ENCODE measurements at regions not wholly inside any gene's neighbourhood (a gene's known extent, or its start where the extent isn't known, plus 50 kb on each side); places are given as distances from the start of the nearest gene placed in this dataset.
A peak's percentile ranks its signal among the peaks of the same experiment; 100 is the strongest.
"Not testable (repeated sequence)": the region's sequence is repeated elsewhere in the genome, so short reads cannot be mapped to it uniquely, and the experiment has no call there.

GRCh38 chr1:121052081-121052660 is 132.0 kb downstream of the FAM72B start:
- DNase-seq = not testable (repeated sequence)

DNA sequence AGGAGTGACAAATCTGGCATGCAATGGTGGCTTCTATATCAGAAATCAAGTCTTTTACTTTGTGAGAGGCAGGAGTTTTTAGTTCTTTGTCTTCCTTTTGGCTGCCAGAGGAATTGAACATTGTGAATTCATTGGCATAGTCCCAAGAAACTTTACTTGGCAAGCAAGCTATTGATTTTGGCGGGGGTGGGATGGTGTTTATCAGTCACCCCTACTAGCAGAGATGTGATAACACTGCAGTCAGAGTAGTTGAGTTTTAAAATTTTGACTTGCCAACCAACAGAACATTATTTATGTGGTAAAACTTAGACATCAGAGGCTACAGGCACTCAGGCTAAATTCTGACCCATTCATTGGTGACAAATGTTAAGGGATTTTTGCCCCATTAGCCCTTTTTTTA is 129.2 kb downstream of the FAM72B start:
- not testable (repeated sequence) for DNase-seq

- not testable (repeated sequence) for DNase-seq
Observed at GRCh38 chr1:121066925-121067324, 117.2 kb downstream of the FAM72B start.

DNA sequence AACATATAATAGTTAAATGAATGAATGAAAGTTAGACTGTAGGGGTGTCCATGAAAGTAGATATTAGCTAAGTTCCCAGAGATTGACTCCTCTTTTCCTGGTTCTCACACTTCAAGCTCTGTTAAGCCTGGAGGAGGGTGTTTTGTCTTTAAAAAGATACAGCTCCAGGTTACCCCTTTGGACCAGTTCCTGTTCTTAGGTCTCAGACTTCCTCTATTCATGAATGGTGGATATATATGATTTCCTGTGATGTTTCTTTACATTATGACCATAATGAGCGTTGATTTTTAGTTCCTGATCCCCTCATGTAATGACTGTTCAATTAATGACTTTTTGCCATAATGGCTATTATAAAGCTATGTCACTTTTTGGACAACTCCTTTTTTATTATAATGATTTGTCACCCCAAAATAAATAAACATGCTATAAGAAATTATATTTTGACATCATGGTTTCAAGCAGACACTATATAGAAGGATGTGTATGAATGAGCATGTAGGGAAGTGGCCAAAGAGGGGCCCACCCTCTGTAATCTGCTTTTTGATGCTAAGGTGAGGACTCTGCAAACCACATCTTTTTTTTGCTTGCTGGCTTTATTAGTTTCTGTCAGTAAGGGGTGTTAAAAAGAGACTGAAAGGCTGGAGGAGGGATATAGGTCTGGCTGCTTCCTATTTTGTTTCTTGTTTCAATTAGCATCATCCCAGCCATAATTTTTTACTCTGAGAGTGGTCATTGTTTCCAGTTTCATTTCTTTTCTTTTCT is 115.2 kb downstream of the FAM72B start:
- not testable (repeated sequence) for DNase-seq

DNA sequence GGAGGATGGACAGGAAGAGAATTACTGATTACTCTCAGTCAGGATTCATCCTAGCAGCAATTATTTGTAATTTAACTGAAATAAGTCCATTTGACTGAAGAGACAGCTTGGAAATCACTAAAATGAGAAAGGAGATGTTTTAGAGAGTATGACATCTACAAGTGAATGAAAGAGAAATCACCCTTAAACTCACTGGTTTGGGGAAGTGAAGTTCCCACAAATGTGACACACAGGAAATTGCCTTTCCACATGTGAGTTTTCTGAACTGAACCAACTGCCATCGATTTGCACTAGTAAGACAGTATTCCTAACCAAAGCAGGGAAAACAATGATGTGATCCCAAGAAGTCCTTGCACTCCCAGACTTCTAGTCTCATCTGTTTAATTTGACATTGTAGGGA is 110.3 kb downstream of the FAM72B start:
- not testable (repeated sequence) for DNase-seq

GRCh38 chr1:121075254-121075805 is 108.8 kb downstream of the FAM72B start:
- DNase-seq = not testable (repeated sequence)

DNA sequence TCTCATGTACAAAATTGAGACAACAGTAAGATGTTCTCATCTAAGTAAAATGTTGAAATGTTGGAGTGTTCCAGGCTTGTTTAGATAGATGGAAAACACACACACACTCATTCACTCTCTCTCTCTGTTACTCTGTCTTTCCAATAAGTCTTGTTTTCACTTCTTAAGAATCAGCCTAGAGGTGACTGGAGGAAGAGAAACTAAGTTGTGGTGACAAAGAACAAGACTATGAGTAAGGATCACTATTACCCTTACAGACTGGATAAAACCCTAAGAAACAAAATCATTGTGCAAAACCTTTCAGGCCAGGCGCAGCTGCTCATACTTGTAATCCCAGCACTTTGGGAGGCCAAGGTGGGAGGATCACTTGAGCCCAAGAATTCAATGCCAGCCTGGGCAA is 107.5 kb downstream of the FAM72B start:
- not testable (repeated sequence) for DNase-seq

DNA sequence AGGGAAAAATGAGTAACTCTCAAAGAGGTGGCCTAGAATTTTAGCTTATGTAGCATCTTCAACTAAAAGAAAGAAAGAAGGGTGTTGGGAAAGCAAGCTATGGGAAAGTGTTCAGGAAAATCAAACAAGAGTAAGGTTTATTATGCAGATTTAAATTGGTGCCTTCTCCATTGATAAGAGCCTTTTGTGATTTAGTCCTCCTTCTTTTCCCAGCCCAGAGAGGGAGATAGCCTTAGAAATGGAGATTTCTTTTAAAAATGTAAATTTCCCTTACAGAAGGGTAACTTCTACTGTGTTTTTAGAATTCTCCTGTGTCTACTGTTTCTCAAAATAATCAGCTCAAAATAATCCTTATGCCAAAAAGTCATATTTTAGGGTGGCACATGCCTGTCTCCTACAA is 104.5 kb downstream of the FAM72B start:
- DNase-seq = not testable (repeated sequence)

- DNase-seq = not testable (repeated sequence)
Observed at GRCh38 chr1:121080197-121080903, 103.8 kb downstream of the FAM72B start.

DNA sequence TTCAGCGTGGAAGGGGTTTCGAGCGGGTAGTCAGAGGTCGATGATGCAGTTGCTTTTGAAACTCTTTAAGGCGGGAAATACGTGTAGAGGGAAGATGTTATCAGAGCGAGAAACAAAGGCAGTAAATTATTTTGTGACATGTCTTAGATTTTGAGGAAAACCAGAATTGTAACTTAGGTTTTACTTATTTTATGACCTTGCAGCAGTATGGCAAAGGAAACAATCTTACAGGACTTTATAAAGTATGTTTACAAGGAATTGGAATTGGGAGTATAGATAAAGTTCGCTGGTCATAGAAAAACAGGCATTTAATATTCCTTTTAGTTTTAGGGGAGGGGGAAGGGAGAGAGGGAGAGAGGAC is 103.3 kb downstream of the FAM72B start:
- not testable (repeated sequence) for DNase-seq

- not testable (repeated sequence) for DNase-seq
Observed at GRCh38 chr1:121081625-121082199, 102.4 kb downstream of the FAM72B start.

GRCh38 chr1:121082995-121083394 is 101.1 kb downstream of the FAM72B start:
- DNase-seq = not testable (repeated sequence)

DNA sequence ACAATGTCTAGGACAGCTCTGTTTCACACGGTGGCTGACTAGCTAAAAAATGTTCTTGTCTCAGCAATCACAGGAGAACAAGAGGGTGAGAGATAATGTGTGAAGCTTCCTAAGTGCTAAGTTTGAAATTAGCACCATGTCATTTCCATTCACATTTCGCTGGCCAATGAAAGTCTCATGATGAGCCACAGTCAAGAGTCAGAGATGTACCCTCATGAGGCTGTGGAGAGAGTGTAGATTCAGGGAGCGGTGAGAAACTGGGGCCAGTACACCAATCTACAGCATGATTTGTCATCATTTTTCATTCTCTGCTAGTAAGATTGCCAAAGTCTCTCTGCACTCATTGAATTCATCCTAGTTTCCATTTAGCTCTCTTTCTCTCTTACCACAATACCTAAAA is 97.9 kb downstream of the FAM72B start:
- not testable (repeated sequence) for DNase-seq

GRCh38 chr1:121087221-121087620 is 96.9 kb downstream of the FAM72B start:
- not testable (repeated sequence) for DNase-seq

DNA sequence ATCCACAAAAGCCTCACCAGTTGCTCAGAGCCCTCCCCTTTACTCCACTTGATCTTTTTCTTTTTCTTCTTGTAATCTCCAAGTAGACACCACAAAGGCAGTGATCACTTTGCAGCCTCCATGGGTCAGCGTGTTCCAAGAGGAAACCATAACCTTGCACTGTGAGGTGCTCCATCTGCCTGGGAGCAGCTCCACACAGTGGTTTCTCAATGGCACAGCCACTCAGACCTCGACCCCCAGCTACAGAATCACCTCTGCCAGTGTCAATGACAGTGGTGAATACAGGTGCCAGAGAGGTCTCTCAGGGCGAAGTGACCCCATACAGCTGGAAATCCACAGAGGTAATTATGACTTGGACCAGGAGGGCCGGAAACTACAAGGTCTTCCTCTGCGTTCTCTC is 95.6 kb downstream of the FAM72B start:
- not testable (repeated sequence) for DNase-seq

- peak; percentile 1 for DNase-seq
Observed at GRCh38 chr1:121092329-121092968, 91.7 kb downstream of the FAM72B start.

DNA sequence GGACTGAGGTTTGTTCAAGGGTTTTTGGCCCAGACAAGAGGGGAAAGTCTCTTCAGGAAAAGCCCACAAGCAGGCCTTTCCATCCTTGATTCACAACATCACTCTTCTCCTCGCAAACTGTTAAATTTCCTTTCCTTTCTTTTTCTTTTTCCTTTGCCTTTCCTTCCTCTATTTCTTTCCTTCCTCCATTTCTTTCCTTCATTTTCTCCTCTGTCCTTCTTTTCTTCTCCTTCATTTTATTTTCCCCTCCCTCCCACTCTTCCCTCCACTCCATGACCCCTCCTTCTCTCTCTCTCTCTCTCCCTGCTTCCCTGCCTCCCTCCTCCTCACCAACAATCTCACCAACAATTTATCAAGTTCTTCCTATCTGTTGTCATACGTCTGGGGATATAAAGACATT is 89.1 kb downstream of the FAM72B start:
- DNase-seq = not testable (repeated sequence)

GRCh38 chr1:121097127-121097866 is 86.8 kb downstream of the FAM72B start:
- peak; percentile 59 for DNase-seq

DNA sequence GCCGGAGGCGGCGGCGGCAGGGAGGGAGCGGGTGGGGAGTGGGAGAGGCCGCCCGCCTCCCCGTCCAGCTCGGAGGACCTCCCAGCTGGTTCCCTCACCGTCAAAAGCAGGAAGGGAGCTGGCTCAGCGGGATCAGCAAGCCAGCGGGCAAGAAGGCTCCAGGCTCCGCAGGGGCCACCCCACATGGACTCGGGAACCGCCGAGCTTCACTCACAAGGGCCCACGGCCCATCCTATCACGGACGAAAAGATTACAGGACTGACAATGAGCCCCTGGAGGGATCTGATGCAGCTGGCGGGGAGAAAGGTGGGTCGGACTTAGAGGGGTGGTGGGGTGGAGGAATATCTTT is 86.3 kb downstream of the FAM72B start:
- DNase-seq = peak; percentile 0

GRCh38 chr1:121109025-121109424 is 75.1 kb downstream of the FAM72B start:
- DNase-seq = not testable (repeated sequence)

GRCh38 chr1:121116522-121117297 is 67.4 kb downstream of the FAM72B start:
- DNase-seq = peak; percentile 42
